GM15510 (cell line): ENCODE measurements at regions not wholly inside any gene's neighbourhood (a gene's known extent, or its start where the extent isn't known, plus 50 kb on each side); places are given as distances from the start of the nearest gene placed in this dataset.

Experiments used
- POLR2A ChIP-seq: IDR thresholded peaks from 3 replicates; pipeline ENCODE4 v1.6.1; 2011; ENCODE audit warnings: borderline replicate concordance; ENCODE audit not compliant: insufficient read length; ENCODE audit errors: extremely low read depth

GRCh38 chr2:64196963-64197362 is 52.7 kb upstream of the PELI1 start:
- no peak for TF ChIP-seq POLR2A

GRCh38 chr2:64201151-64201550 is 56.9 kb upstream of the PELI1 start:
- no peak for TF ChIP-seq POLR2A

- TF ChIP-seq POLR2A: no peak
Measured at GRCh38 chr2:64202206-64202845, 58.1 kb upstream of the PELI1 start.

GRCh38 chr2:64203131-64203857 is 59.1 kb upstream of the PELI1 start:
- TF ChIP-seq POLR2A: no peak

- peak; percentile 38 for TF ChIP-seq POLR2A
Measured at GRCh38 chr2:64203858-64204632, 59.8 kb upstream of the PELI1 start.

- no peak for TF ChIP-seq POLR2A
Measured at GRCh38 chr2:64204703-64205102, 60.5 kb upstream of the PELI1 start.

GRCh38 chr2:64205415-64205814 is 61.2 kb upstream of the PELI1 start:
- no peak for TF ChIP-seq POLR2A

GRCh38 chr2:64207573-64207972 is 63.4 kb upstream of the PELI1 start:
- no peak for TF ChIP-seq POLR2A

GRCh38 chr2:64210816-64211215 is 66.6 kb upstream of the PELI1 start:
- TF ChIP-seq POLR2A: no peak

- no peak for TF ChIP-seq POLR2A
Measured at GRCh38 chr2:64211276-64211921, 67.2 kb upstream of the PELI1 start.

GRCh38 chr2:64212346-64212745 is 68.1 kb upstream of the PELI1 start:
- no peak for TF ChIP-seq POLR2A

GRCh38 chr2:64212801-64213321 is 68.6 kb upstream of the PELI1 start:
- no peak for TF ChIP-seq POLR2A

- TF ChIP-seq POLR2A: no peak
Measured at GRCh38 chr2:64213532-64214275, 69.5 kb upstream of the PELI1 start.
